ENCODE measurements at regions not wholly inside any gene's neighbourhood (a gene's known extent, or its start where the extent isn't known, plus 50 kb on each side); places are given as distances from the start of the nearest gene placed in this dataset.
A peak's percentile ranks its signal among the peaks of the same experiment; 100 is the strongest.

DNA sequence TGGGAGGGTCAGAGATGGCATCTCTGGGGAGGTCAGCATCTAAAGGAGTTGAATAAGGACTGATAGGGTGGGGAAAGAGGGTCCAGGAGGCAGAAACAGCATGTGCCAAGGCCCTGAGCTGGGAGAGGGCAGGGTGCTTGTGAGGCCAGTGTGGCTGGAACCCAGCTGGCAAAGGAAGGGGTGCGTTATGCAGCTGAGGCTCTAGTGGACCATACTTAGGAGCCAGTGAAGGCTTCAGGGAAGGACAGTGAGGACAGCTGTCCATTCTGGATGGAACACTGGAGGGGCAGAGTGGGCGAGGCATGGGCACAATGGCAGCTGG is 57.1 kb upstream of the RPL11 start:
- DNase-seq (no peak), ATAC-seq (no peak)
- peak overlapping the region; percentile 75 for H3K27ac ChIP-seq
- peaks cover 16% of the 10 kb centered on the region for H3K4me1 ChIP-seq
- no peaks in the 10 kb centered on the region for H3K9me3 ChIP-seq
- H3K4me3 ChIP-seq = no peak overlapping the region
- H3K27me3 ChIP-seq (ENCODE audit: low read depth) = no peaks in the 10 kb centered on the region
- TF ChIP-seq, protein P1, sequence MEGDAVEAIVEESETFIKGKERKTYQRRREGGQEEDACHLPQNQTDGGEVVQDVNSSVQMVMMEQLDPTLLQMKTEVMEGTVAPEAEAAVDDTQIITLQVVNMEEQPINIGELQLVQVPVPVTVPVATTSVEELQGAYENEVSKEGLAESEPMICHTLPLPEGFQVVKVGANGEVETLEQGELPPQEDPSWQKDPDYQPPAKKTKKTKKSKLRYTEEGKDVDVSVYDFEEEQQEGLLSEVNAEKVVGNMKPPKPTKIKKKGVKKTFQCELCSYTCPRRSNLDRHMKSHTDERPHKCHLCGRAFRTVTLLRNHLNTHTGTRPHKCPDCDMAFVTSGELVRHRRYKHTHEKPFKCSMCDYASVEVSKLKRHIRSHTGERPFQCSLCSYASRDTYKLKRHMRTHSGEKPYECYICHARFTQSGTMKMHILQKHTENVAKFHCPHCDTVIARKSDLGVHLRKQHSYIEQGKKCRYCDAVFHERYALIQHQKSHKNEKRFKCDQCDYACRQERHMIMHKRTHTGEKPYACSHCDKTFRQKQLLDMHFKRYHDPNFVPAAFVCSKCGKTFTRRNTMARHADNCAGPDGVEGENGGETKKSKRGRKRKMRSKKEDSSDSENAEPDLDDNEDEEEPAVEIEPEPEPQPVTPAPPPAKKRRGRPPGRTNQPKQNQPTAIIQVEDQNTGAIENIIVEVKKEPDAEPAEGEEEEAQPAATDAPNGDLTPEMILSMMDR (IDR thresholded peaks at IDR 0.05) = no peak
- intact Hi-C loops (cut with DNase I) = no loop called here
- H3K36me3 ChIP-seq = no peaks in the 10 kb centered on the region

DNA sequence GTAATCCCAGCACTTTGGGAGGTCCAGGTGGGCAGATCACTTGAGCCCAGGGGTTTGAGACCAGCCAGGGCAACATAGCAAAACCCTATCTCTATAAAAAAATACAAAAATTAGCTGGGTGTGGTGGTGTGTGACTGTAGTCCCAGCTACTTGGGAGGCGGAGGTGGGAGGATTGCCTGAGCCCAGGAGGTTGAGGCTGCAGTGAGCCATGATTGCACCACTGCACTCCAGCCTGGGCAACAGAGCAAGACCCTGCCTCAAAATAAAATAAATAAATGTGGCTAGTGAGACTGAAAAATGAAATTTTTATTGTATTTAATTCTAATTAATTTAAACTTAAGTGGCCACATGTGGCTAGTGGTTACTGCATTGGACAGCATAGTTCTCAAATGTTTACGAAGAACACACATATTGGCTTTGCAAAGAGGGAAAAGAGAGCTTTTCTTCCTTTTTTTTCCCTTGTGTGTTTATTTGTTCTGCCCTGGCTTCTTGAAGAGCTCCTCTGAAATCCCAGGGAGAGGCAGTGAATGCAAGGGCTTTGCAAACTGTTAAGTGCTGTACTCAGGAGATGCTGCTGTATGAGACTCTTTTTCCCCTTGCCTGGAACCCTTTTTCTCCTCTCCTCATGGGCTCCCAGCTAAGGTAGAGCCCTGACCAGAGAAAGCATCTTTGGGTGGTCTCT is 59.0 kb upstream of the RPL11 start:
- H3K27me3 ChIP-seq (ENCODE audit: low read depth) = no peaks in the 10 kb centered on the region
- intact Hi-C loops (cut with DNase I) = no loop called here
- no peak overlapping the region for H3K27ac ChIP-seq
- H3K36me3 ChIP-seq = no peaks in the 10 kb centered on the region
- DNase-seq = no peak
- H3K4me1 ChIP-seq = peaks cover 16% of the 10 kb centered on the region
- H3K9me3 ChIP-seq = no peaks in the 10 kb centered on the region
- TF ChIP-seq, protein P1 (IDR thresholded peaks at IDR 0.05) = no peak
- no peak for ATAC-seq
- H3K4me3 ChIP-seq = no peak overlapping the region

DNA sequence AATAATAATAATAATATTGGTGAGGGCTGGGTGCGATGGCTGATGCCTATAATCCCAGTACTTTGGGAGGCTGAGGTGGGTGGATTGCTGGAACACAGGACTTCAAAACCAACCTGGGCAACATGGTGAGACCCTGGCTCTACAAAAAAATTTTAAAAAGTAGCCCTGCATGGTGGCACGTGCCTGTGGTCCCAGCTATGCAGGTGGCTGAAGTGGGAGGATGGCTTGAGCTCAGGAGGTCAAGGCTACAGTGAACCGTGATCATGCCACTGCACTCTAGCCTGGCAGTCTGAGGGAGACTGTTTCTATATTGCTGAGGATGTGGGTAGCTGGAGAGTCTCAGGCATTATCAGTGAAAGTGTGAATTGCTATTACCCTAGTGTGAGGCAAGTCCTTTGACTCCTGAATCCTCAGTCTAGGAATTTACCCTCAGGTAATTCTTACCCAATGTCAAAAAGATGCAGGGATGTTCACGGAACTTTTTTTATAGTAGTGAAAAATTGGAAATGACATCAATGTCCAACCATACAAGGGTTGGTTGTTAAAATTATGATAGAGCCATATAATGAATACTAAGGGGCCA is 61.8 kb upstream of the RPL11 start:
- H3K27ac ChIP-seq = no peak overlapping the region
- H3K4me3 ChIP-seq = no peak overlapping the region
- TF ChIP-seq, protein P1 (IDR thresholded peaks at IDR 0.05) = no peak
- no peaks in the 10 kb centered on the region for H3K27me3 ChIP-seq (ENCODE audit: low read depth)
- no peaks in the 10 kb centered on the region for H3K36me3 ChIP-seq
- H3K4me1 ChIP-seq = peaks cover 6% of the 10 kb centered on the region
- intact Hi-C loops (cut with DNase I) = no loop called here
- no peak for ATAC-seq
- no peaks in the 10 kb centered on the region for H3K9me3 ChIP-seq
- DNase-seq = no peak

DNA sequence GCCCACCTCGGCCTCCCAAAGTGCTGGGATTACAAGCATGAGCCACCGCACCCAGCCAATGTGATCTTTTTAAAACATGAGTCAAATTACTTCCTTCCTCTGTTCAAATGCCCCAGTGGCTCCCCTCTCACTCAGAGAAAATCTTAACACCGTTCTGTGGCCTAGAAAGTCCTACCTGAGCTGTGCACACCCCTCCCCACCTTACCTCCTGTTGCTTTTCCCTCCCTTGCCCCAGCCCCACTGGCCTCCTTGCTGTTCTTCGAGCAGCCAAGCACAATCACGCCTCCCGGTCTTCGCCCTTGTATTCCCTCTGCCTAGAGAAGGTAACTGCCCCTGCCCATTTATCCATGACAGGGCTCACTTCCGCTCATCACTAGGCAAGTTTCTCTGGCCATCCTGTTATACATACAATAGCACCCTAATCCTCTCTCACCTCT is 62.6 kb upstream of the RPL11 start:
- Histone ChIP-seq H3K36me3 (no peaks in the 10 kb centered on the region), H3K4me1 (no peaks in the 10 kb centered on the region), H3K27ac (no peak overlapping the region), H3K9me3 (no peaks in the 10 kb centered on the region), H3K4me3 (no peak overlapping the region), H3K27me3 (ENCODE audit: low read depth) (no peaks in the 10 kb centered on the region)
- intact Hi-C loops (cut with DNase I) = no loop called here
- TF ChIP-seq, protein P1 (IDR thresholded peaks at IDR 0.05) = no peak
- DNase-seq = no peak
- no peak for ATAC-seq

DNA sequence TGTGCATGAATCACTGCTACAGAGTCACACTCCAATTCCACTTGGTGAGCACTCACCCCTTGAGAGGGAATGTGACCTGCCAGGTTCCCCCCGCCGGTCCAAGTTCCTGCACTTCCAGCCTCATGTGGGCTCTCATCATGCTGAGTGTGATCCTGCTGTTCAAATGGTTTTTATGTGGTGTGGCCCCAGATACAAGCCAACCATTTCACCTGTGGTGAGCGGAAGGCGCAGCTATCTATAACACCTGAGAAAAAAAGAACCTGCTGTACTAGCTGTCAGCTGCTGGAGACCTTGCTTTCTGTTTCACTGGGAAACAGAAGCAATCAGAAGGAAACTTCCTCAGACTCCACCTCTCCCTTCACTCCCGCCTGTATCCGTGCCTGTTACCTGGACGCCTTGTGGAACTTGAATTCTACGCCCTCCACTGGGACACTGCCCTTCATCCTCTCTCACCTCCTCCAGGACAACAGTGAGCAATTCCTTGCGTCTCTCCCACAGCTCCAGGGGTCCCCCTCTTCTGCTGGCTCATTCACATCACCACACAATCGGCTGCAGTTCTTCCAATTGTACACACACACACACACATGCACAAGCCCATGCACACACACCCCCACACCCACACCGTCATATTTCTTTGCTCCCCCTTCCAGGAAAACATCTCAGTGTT is 64.4 kb upstream of the RPL11 start:
- Histone ChIP-seq H3K36me3 (no peaks in the 10 kb centered on the region), H3K27me3 (ENCODE audit: low read depth) (no peaks in the 10 kb centered on the region), H3K9me3 (no peaks in the 10 kb centered on the region), H3K27ac (peak overlapping the region; percentile 67), H3K4me1 (no peaks in the 10 kb centered on the region), H3K4me3 (peak overlapping the region; percentile 21)
- DNase-seq (peak; percentile 57), ATAC-seq (peak; percentile 84 to 90)
- TF ChIP-seq, protein P1 (IDR thresholded peaks at IDR 0.05) = no peak
- intact Hi-C loops (cut with DNase I) = no loop called here

Data from lower lobe of right lung (tissue), 2 donors.